NCI-H146 (cell line): ENCODE measurements at regions not wholly inside any gene's neighbourhood (a gene's known extent, or its start where the extent isn't known, plus 50 kb on each side); places are given as distances from the start of the nearest gene placed in this dataset.
A peak's percentile ranks its signal among the peaks of the same experiment; 100 is the strongest.

Source experiments
- DNase-seq: peaks from one replicate; lab custom pipeline; 2025; lab: John Stamatoyannopoulos, UW

- no peak for DNase-seq
Measured at GRCh38 chr3:176969066-176969465, 228.2 kb downstream of the TBL1XR1 start.

- DNase-seq = no peak
Measured at GRCh38 chr3:176968631-176969030, 228.7 kb downstream of the TBL1XR1 start.

- DNase-seq = no peak
Measured at GRCh38 chr3:176967522-176967921, 229.8 kb downstream of the TBL1XR1 start.

- peak; percentile 86 for DNase-seq
Measured at GRCh38 chr3:176964661-176965060, 232.6 kb downstream of the TBL1XR1 start.

GRCh38 chr3:176961916-176962315 is 235.4 kb downstream of the TBL1XR1 start:
- no peak for DNase-seq

- no peak for DNase-seq
Measured at GRCh38 chr3:176959867-176960266, 237.4 kb downstream of the TBL1XR1 start.

GRCh38 chr3:176958560-176958959 is 238.7 kb downstream of the TBL1XR1 start:
- no peak for DNase-seq

GRCh38 chr3:176954517-176954916 is 242.8 kb downstream of the TBL1XR1 start:
- DNase-seq = no peak

- DNase-seq = no peak
Measured at GRCh38 chr3:176953106-176954060, 243.9 kb downstream of the TBL1XR1 start.

GRCh38 chr3:176951586-176952292 is 245.5 kb downstream of the TBL1XR1 start:
- no peak for DNase-seq

GRCh38 chr3:176951144-176951543 is 246.1 kb downstream of the TBL1XR1 start:
- no peak for DNase-seq

GRCh38 chr3:176950743-176951142 is 246.5 kb downstream of the TBL1XR1 start:
- DNase-seq = no peak

GRCh38 chr3:176948151-176948550 is 249.1 kb downstream of the TBL1XR1 start:
- no peak for DNase-seq

- no peak for DNase-seq
Measured at GRCh38 chr3:176946202-176946601, 251.1 kb downstream of the TBL1XR1 start.

- DNase-seq = no peak
Measured at GRCh38 chr3:176942305-176942704, 255.0 kb downstream of the TBL1XR1 start.

- no peak for DNase-seq
Measured at GRCh38 chr3:176941689-176942088, 255.6 kb downstream of the TBL1XR1 start.

GRCh38 chr3:176939022-176939817 is 258.1 kb downstream of the TBL1XR1 start:
- DNase-seq = peak; percentile 94

GRCh38 chr3:176937994-176938393 is 259.3 kb downstream of the TBL1XR1 start:
- no peak for DNase-seq

- DNase-seq = no peak
Measured at GRCh38 chr3:176937541-176937940, 259.7 kb downstream of the TBL1XR1 start.

GRCh38 chr3:176935194-176935888 is 261.9 kb downstream of the TBL1XR1 start:
- no peak for DNase-seq

- no peak for DNase-seq
Measured at GRCh38 chr3:176934698-176935097, 262.6 kb downstream of the TBL1XR1 start.

GRCh38 chr3:176933704-176934103 is 263.6 kb downstream of the TBL1XR1 start:
- no peak for DNase-seq
